ENCODE measurements at regions not wholly inside any gene's neighbourhood (a gene's known extent, or its start where the extent isn't known, plus 50 kb on each side); places are given as distances from the start of the nearest gene placed in this dataset.

DNA sequence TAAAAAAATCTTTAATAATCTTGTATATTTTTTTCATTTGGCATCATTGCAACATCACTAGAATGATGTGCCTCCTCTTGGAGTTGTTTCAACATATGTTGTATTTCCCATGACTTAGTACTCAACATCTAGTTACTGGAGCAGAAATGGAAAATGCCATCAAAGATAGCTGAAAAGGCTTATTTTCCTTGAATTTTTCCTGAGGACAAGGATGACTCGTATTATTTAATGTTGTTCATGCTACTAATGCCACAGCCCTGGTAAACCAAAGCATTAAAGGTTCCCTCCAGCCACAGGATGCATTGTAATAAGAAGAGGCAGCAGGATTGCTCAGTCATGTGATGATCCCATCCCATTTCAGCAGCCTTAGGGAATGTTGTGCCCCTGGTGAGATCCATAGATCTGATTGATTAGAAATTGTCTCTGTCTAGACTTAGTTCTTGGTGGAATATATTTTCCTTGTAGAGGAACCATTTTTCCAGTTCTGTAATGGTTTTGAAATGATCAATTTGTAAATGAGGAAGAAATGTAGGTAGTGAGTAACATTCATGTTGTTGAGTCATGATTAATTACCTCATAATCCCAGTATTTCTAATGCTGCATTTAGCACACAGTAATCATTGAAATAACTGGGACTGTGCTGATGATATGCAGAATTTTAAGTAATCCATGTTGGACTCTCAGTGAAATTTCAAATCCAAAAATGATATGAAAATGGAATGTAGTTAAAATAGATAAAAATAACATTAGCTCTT is 91.3 kb upstream of the SMIM30 start:
- Mint-ChIP-seq H3K27me3 (ENCODE audit: insufficient read depth, low read depth) (peaks cover 2% of the 10 kb centered on the region), H3K9me3 (no peaks in the 10 kb centered on the region), H3K4me3 (no peak overlapping the region), H3K4me1 (peaks cover 2% of the 10 kb centered on the region), H3K27ac (no peak overlapping the region), H3K36me3 (no peaks in the 10 kb centered on the region)
- Histone ChIP-seq H4K20me1 (ENCODE audit: low read depth) (no peaks in the 10 kb centered on the region), H3K4me1 (no peaks in the 10 kb centered on the region), H3K9ac (no peak overlapping the region), H3K27ac (no peak overlapping the region), H3K4me2 (no peak overlapping the region), H3K9me3 (ENCODE audit: low read depth) (no peaks in the 10 kb centered on the region), H3K4me3 (no peak overlapping the region), H3F3A (ENCODE audit: low read depth) (no peaks in the 10 kb centered on the region), H3K27me3 (no peaks in the 10 kb centered on the region), H3K79me2 (ENCODE audit: low read depth) (no peaks in the 10 kb centered on the region), H2AFZ (replicated peaks) (no peak overlapping the region), H3K36me3 (no peaks in the 10 kb centered on the region)
- DNase-seq (ENCODE audit: low spot score) = no peak
- TF ChIP-seq EZH2phosphoT487 (IDR thresholded peaks at IDR 0.05) = no peak
- TF ChIP-seq, protein P1, sequence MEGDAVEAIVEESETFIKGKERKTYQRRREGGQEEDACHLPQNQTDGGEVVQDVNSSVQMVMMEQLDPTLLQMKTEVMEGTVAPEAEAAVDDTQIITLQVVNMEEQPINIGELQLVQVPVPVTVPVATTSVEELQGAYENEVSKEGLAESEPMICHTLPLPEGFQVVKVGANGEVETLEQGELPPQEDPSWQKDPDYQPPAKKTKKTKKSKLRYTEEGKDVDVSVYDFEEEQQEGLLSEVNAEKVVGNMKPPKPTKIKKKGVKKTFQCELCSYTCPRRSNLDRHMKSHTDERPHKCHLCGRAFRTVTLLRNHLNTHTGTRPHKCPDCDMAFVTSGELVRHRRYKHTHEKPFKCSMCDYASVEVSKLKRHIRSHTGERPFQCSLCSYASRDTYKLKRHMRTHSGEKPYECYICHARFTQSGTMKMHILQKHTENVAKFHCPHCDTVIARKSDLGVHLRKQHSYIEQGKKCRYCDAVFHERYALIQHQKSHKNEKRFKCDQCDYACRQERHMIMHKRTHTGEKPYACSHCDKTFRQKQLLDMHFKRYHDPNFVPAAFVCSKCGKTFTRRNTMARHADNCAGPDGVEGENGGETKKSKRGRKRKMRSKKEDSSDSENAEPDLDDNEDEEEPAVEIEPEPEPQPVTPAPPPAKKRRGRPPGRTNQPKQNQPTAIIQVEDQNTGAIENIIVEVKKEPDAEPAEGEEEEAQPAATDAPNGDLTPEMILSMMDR (IDR thresholded peaks at IDR 0.05) = no peak

DNA sequence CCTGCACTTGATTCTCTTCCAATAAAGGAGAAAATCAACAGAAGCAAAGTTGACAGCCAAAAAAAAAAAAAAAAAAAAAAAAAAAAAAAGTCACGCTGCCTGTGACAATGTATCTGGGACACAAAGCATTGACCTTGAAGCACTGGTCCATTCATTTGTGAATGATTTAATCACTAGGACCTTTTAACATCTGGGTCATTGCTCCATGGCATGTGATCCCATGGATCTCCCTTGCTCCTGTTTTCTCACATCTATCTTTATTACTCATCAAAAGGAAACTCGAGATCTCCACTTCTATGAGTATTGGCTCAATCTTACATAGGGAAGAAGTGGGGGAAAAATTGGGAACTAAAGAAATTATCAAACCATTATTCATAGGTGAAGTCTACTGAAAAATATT is 89.6 kb upstream of the SMIM30 start:
- Histone ChIP-seq H3K9ac (no peak overlapping the region), H3K79me2 (ENCODE audit: low read depth) (no peaks in the 10 kb centered on the region), H3K4me3 (no peak overlapping the region), H3K4me1 (no peaks in the 10 kb centered on the region), H3K36me3 (no peaks in the 10 kb centered on the region), H3K9me3 (ENCODE audit: low read depth) (no peaks in the 10 kb centered on the region), H2AFZ (replicated peaks) (no peak overlapping the region), H4K20me1 (ENCODE audit: low read depth) (no peaks in the 10 kb centered on the region), H3F3A (ENCODE audit: low read depth) (no peaks in the 10 kb centered on the region), H3K27ac (no peak overlapping the region), H3K27me3 (peaks cover 15% of the 10 kb centered on the region), H3K4me2 (no peak overlapping the region)
- no peaks in the 10 kb centered on the region for H3K9me3 Mint-ChIP-seq
- no peak for TF ChIP-seq EZH2phosphoT487 (IDR thresholded peaks at IDR 0.05)
- no peak for TF ChIP-seq EZH2 (IDR thresholded peaks at IDR 0.05)
- TF ChIP-seq, protein P1 (IDR thresholded peaks at IDR 0.05) = no peak
- peaks cover 2% of the 10 kb centered on the region for H3K27me3 Mint-ChIP-seq (ENCODE audit: insufficient read depth, low read depth)
- no peak overlapping the region for H3K4me3 Mint-ChIP-seq
- DNase-seq (ENCODE audit: low spot score) = no peak
- peaks cover 2% of the 10 kb centered on the region for H3K4me1 Mint-ChIP-seq
- no peak overlapping the region for H3K27ac Mint-ChIP-seq
- no peaks in the 10 kb centered on the region for H3K36me3 Mint-ChIP-seq

DNA sequence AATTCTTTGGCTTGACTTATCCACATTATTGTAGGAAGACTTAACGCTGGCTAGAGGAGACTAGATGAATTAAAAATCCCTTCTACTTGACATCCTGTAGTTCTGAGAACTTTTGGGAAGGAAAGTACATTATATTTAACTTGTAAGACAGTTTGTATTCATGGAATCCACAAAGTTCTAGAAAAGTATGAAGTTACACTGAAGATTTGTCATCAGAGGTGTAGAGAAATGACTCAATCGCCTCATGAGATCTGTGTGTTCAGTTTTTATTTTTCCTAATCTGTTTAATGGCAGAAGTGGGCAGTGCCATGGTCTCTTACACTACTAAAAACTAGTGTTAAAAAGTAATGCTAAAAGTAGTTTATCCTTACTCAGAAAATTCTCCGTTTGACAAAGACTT is 89.1 kb upstream of the SMIM30 start:
- no peak overlapping the region for H3K4me3 Mint-ChIP-seq
- H4K20me1 ChIP-seq (ENCODE audit: low read depth) = no peaks in the 10 kb centered on the region
- no peaks in the 10 kb centered on the region for H3F3A ChIP-seq (ENCODE audit: low read depth)
- H3K36me3 ChIP-seq = no peaks in the 10 kb centered on the region
- no peak overlapping the region for H3K4me3 ChIP-seq
- no peak for DNase-seq (ENCODE audit: low spot score)
- H3K27me3 ChIP-seq = peaks cover 20% of the 10 kb centered on the region
- H3K27me3 Mint-ChIP-seq (ENCODE audit: insufficient read depth, low read depth) = peaks cover 2% of the 10 kb centered on the region
- TF ChIP-seq EZH2phosphoT487 (IDR thresholded peaks at IDR 0.05) = no peak
- TF ChIP-seq, protein P1 (IDR thresholded peaks at IDR 0.05) = no peak
- no peak for TF ChIP-seq EZH2 (IDR thresholded peaks at IDR 0.05)
- H3K4me1 Mint-ChIP-seq = peaks cover 2% of the 10 kb centered on the region
- H2AFZ ChIP-seq (replicated peaks) = no peak overlapping the region
- no peaks in the 10 kb centered on the region for H3K9me3 ChIP-seq (ENCODE audit: low read depth)
- no peaks in the 10 kb centered on the region for H3K79me2 ChIP-seq (ENCODE audit: low read depth)
- no peak overlapping the region for H3K27ac Mint-ChIP-seq
- no peak overlapping the region for H3K4me2 ChIP-seq
- no peaks in the 10 kb centered on the region for H3K4me1 ChIP-seq
- no peaks in the 10 kb centered on the region for H3K9me3 Mint-ChIP-seq
- H3K36me3 Mint-ChIP-seq = no peaks in the 10 kb centered on the region
- no peak overlapping the region for H3K27ac ChIP-seq
- no peak overlapping the region for H3K9ac ChIP-seq
